ENCODE measurements at regions not wholly inside any gene's neighbourhood (a gene's known extent, or its start where the extent isn't known, plus 50 kb on each side); places are given as distances from the start of the nearest gene placed in this dataset.

- H3K9ac ChIP-seq (replicated peaks; ENCODE audit: extremely low read depth, insufficient read depth, low read length): no peak overlapping the region
- H3K4me2 ChIP-seq (ENCODE audit: insufficient read depth, low read length): no peak overlapping the region
- H3K27me3 ChIP-seq (ENCODE audit: control insufficient read depth in 2 of 2, insufficient read depth in 2 of 2, low read length in 2 of 2): no peaks in the 10 kb centered on the region
- DNase-seq (ENCODE audit: low read depth, low spot score) (no peak), FAIRE-seq (no peak)
- H3K9me3 ChIP-seq (replicated peaks; ENCODE audit: control insufficient read depth, insufficient read depth, low read length): no peaks in the 10 kb centered on the region
- no TSS peak for BruUV-seq (replicated peaks)
- H3K4me3 ChIP-seq (replicated peaks in 1 of 3; ENCODE audit: insufficient read depth in 1 of 3, low read depth in 1 of 3, low read length in 3 of 3): no peak overlapping the region
- intact Hi-C loops (cut with micrococcal nuclease): no loop called here
- H2AFZ ChIP-seq (ENCODE audit: low read depth, low read length): no peak overlapping the region
- dilution Hi-C loops (cut with MboI; ENCODE audit: extremely low pct_ligation_motif_present, low sequenced_read_pairs): no loop called here
- H3K4me1 ChIP-seq (ENCODE audit: control insufficient read depth, extremely low read depth, insufficient read depth, low read length): no peaks in the 10 kb centered on the region
- TF ChIP-seq CTCF (IDR thresholded peaks at IDR 0.05; ENCODE audit: extremely low read depth in 1 of 2, insufficient read depth in 1 of 2, low read depth in 1 of 2, low read length in 2 of 2): no peak
- ChIA-PET CTCF (no interaction called here), POLR2A (no interaction called here)
- H3K27ac ChIP-seq (ENCODE audit: insufficient read depth, low read depth, low read length): no peak overlapping the region
- H3K36me3 ChIP-seq (ENCODE audit: control insufficient read depth in 2 of 2, extremely low read depth in 1 of 2, insufficient read depth in 2 of 2, low read length in 2 of 2): no peaks in the 10 kb centered on the region
- H3K79me2 ChIP-seq (ENCODE audit: control insufficient read depth, insufficient read depth, low read length): no peaks in the 10 kb centered on the region
- H3K9me1 ChIP-seq (replicated peaks; ENCODE audit: control insufficient read depth, extremely low read depth, insufficient read depth, low read length): no peaks in the 10 kb centered on the region
- H4K20me1 ChIP-seq (replicated peaks; ENCODE audit: control insufficient read depth, extremely low read depth, insufficient read depth, low read length): no peaks in the 10 kb centered on the region
Observed at GRCh38 chr13:63396746-63397145, 1981.1 kb upstream of the PCDH20 start.

- FAIRE-seq (no peak), DNase-seq (ENCODE audit: low read depth, low spot score) (no peak)
- ChIA-PET CTCF (no interaction called here), POLR2A (no interaction called here)
- dilution Hi-C loops (cut with MboI; ENCODE audit: extremely low pct_ligation_motif_present, low sequenced_read_pairs): no loop called here
- Histone ChIP-seq H2AFZ (ENCODE audit: low read depth, low read length) (no peak overlapping the region), H3K4me2 (ENCODE audit: insufficient read depth, low read length) (no peak overlapping the region), H3K4me1 (ENCODE audit: control insufficient read depth, extremely low read depth, insufficient read depth, low read length) (no peaks in the 10 kb centered on the region), H3K9me1 (replicated peaks; ENCODE audit: control insufficient read depth, extremely low read depth, insufficient read depth, low read length) (no peaks in the 10 kb centered on the region), H3K36me3 (ENCODE audit: control insufficient read depth in 2 of 2, extremely low read depth in 1 of 2, insufficient read depth in 2 of 2, low read length in 2 of 2) (no peaks in the 10 kb centered on the region), H4K20me1 (replicated peaks; ENCODE audit: control insufficient read depth, extremely low read depth, insufficient read depth, low read length) (no peaks in the 10 kb centered on the region), H3K79me2 (ENCODE audit: control insufficient read depth, insufficient read depth, low read length) (no peaks in the 10 kb centered on the region), H3K4me3 (replicated peaks in 1 of 3; ENCODE audit: insufficient read depth in 1 of 3, low read depth in 1 of 3, low read length in 3 of 3) (no peak overlapping the region), H3K27me3 (ENCODE audit: control insufficient read depth in 2 of 2, insufficient read depth in 2 of 2, low read length in 2 of 2) (no peaks in the 10 kb centered on the region), H3K27ac (ENCODE audit: insufficient read depth, low read depth, low read length) (no peak overlapping the region), H3K9ac (replicated peaks; ENCODE audit: extremely low read depth, insufficient read depth, low read length) (no peak overlapping the region), H3K9me3 (replicated peaks; ENCODE audit: control insufficient read depth, insufficient read depth, low read length) (no peaks in the 10 kb centered on the region)
- TF ChIP-seq POLR2A (IDR thresholded peaks at IDR 0.05; ENCODE audit: low read depth, low read length) (no peak), FOS (IDR thresholded peaks at IDR 0.05; ENCODE audit: borderline replicate concordance, insufficient read depth, low read length) (no peak), EZH2 (IDR thresholded peaks at IDR 0.05; ENCODE audit: borderline replicate concordance, low read depth, low read length, severe bottlenecking) (no peak), CTCF (IDR thresholded peaks at IDR 0.05; ENCODE audit: extremely low read depth in 1 of 2, insufficient read depth in 1 of 2, low read depth in 1 of 2, low read length in 2 of 2) (no peak), GATA2 (IDR thresholded peaks at IDR 0.05; ENCODE audit: insufficient read depth, insufficient read length, low read depth, low read length) (no peak), POLR2AphosphoS5 (IDR thresholded peaks at IDR 0.05; ENCODE audit: insufficient read depth, low read depth, low read length) (no peak), MYC (IDR thresholded peaks at IDR 0.05; ENCODE audit: low read depth, low read length) (no peak), MAX (IDR thresholded peaks at IDR 0.05; ENCODE audit: insufficient read depth, insufficient read length) (no peak), JUN (IDR thresholded peaks at IDR 0.05; ENCODE audit: borderline replicate concordance, insufficient read depth, insufficient read length, low read depth) (no peak)
- BruUV-seq (replicated peaks): no TSS peak
- intact Hi-C loops (cut with micrococcal nuclease): no loop called here
Observed at GRCh38 chr13:63393112-63393511, 1977.5 kb upstream of the PCDH20 start.

Measured in endothelial cell of umbilical vein (primary cell).